SKM-1 (cell line): ENCODE measurements at regions not wholly inside any gene's neighbourhood (a gene's known extent, or its start where the extent isn't known, plus 50 kb on each side); places are given as distances from the start of the nearest gene placed in this dataset.

Experiments
- DNase-seq: peaks from one replicate; lab custom pipeline; 2025; ENCODE audit not compliant: unreplicated experiment; lab: John Stamatoyannopoulos, UW

GRCh38 chr13:89920461-89920860 is 1427.0 kb upstream of the MIR17HG start:
- DNase-seq = no peak

- no peak for DNase-seq
These were observed 1424.4 kb upstream of the MIR17HG start for GRCh38 chr13:89923052-89923451.

- DNase-seq = no peak
These were observed 1423.8 kb upstream of the MIR17HG start for GRCh38 chr13:89923736-89924135.

GRCh38 chr13:89925107-89925506 is 1422.4 kb upstream of the MIR17HG start:
- no peak for DNase-seq

- no peak for DNase-seq
These were observed 1416.6 kb upstream of the MIR17HG start for GRCh38 chr13:89930861-89931260.

- DNase-seq = no peak
These were observed 1414.6 kb upstream of the MIR17HG start for GRCh38 chr13:89932902-89933301.

- DNase-seq = no peak
These were observed 1411.2 kb upstream of the MIR17HG start for GRCh38 chr13:89936256-89936655.

GRCh38 chr13:89937420-89937819 is 1410.1 kb upstream of the MIR17HG start:
- no peak for DNase-seq

GRCh38 chr13:89940383-89940782 is 1407.1 kb upstream of the MIR17HG start:
- no peak for DNase-seq

GRCh38 chr13:89943139-89943538 is 1404.3 kb upstream of the MIR17HG start:
- no peak for DNase-seq

GRCh38 chr13:89950225-89950624 is 1397.3 kb upstream of the MIR17HG start:
- DNase-seq = no peak

GRCh38 chr13:89951341-89951740 is 1396.1 kb upstream of the MIR17HG start:
- DNase-seq = no peak

- DNase-seq = no peak
These were observed 1393.9 kb upstream of the MIR17HG start for GRCh38 chr13:89953581-89953980.

GRCh38 chr13:89955773-89956172 is 1391.7 kb upstream of the MIR17HG start:
- no peak for DNase-seq

GRCh38 chr13:89959074-89959473 is 1388.4 kb upstream of the MIR17HG start:
- DNase-seq = no peak

- DNase-seq = no peak
These were observed 1382.2 kb upstream of the MIR17HG start for GRCh38 chr13:89965252-89965651.

- no peak for DNase-seq
These were observed 1381.0 kb upstream of the MIR17HG start for GRCh38 chr13:89966524-89966923.

- DNase-seq = no peak
These were observed 1379.8 kb upstream of the MIR17HG start for GRCh38 chr13:89967701-89968100.

GRCh38 chr13:89968470-89968869 is 1379.0 kb upstream of the MIR17HG start:
- peak; percentile 21 for DNase-seq

- no peak for DNase-seq
These were observed 1377.2 kb upstream of the MIR17HG start for GRCh38 chr13:89970353-89970709.

GRCh38 chr13:89977203-89977602 is 1370.3 kb upstream of the MIR17HG start:
- no peak for DNase-seq

GRCh38 chr13:89980896-89981295 is 1366.6 kb upstream of the MIR17HG start:
- DNase-seq = no peak

GRCh38 chr13:89982407-89983095 is 1364.9 kb upstream of the MIR17HG start:
- peak; percentile 7 for DNase-seq
